ENCODE measurements at regions not wholly inside any gene's neighbourhood (a gene's known extent, or its start where the extent isn't known, plus 50 kb on each side); places are given as distances from the start of the nearest gene placed in this dataset.

- peaks cover 17% of the 10 kb centered on the region for H3K4me1 ChIP-seq (ENCODE audit: control insufficient read depth, low read length)
- no peaks in the 10 kb centered on the region for H4K20me1 ChIP-seq (ENCODE audit: control insufficient read depth, insufficient read depth, low read depth, low read length)
- TF ChIP-seq EZH2phosphoT487 (IDR thresholded peaks at IDR 0.05; ENCODE audit: borderline replicate concordance, low read length) = no peak
- no peak for TF ChIP-seq CTCF (IDR thresholded peaks at IDR 0.05; ENCODE audit: low read depth, low read length, poor library complexity, severe bottlenecking)
- H3K27me3 ChIP-seq (ENCODE audit: control insufficient read depth, low read length) = peaks cover 4% of the 10 kb centered on the region; the same call in 1 of the 2 replicates
- no peaks in the 10 kb centered on the region for H3K79me2 ChIP-seq (ENCODE audit: control insufficient read depth, low read length)
- no peaks in the 10 kb centered on the region for H3K9me3 ChIP-seq (ENCODE audit: control insufficient read depth, insufficient read depth, low read length)
- no peak overlapping the region for H3K4me3 ChIP-seq (ENCODE audit: low read length)
- no peak overlapping the region for H3K27ac ChIP-seq (ENCODE audit: low read depth, low read length)
- H3F3A ChIP-seq (ENCODE audit: control insufficient read depth, insufficient read depth) = no peaks in the 10 kb centered on the region
- H3K9me2 ChIP-seq (replicated peaks; ENCODE audit: control insufficient read depth, low read length) = no peaks in the 10 kb centered on the region
- H3K36me3 ChIP-seq (ENCODE audit: control insufficient read depth, low read length) = no peaks in the 10 kb centered on the region
- no peak overlapping the region for H3K4me2 ChIP-seq (ENCODE audit: low read length)
Observed at GRCh38 chr5:173762045-173762444, 126.1 kb upstream of the CPEB4 start.

- Histone ChIP-seq H3F3A (ENCODE audit: control insufficient read depth, insufficient read depth) (no peaks in the 10 kb centered on the region), H3K9me2 (replicated peaks; ENCODE audit: control insufficient read depth, low read length) (no peaks in the 10 kb centered on the region), H3K79me2 (ENCODE audit: control insufficient read depth, low read length) (no peaks in the 10 kb centered on the region), H3K9me3 (ENCODE audit: control insufficient read depth, insufficient read depth, low read length) (no peaks in the 10 kb centered on the region), H3K4me2 (ENCODE audit: low read length) (no peak overlapping the region), H3K4me3 (ENCODE audit: low read length) (no peak overlapping the region), H3K27ac (ENCODE audit: low read depth, low read length) (no peak overlapping the region), H3K27me3 (ENCODE audit: control insufficient read depth, low read length) (peaks cover 4% of the 10 kb centered on the region; the same call in 1 of the 2 replicates), H4K20me1 (ENCODE audit: control insufficient read depth, insufficient read depth, low read depth, low read length) (no peaks in the 10 kb centered on the region), H3K4me1 (ENCODE audit: control insufficient read depth, low read length) (peaks cover 17% of the 10 kb centered on the region), H3K36me3 (ENCODE audit: control insufficient read depth, low read length) (no peaks in the 10 kb centered on the region)
- no peak for TF ChIP-seq CTCF (IDR thresholded peaks at IDR 0.05; ENCODE audit: low read depth, low read length, poor library complexity, severe bottlenecking)
- no peak for TF ChIP-seq EZH2phosphoT487 (IDR thresholded peaks at IDR 0.05; ENCODE audit: borderline replicate concordance, low read length)
Observed at GRCh38 chr5:173762930-173763329, 125.2 kb upstream of the CPEB4 start.

- no peaks in the 10 kb centered on the region for H3K9me3 ChIP-seq (ENCODE audit: control insufficient read depth, insufficient read depth, low read length)
- H3K9me2 ChIP-seq (replicated peaks; ENCODE audit: control insufficient read depth, low read length) = no peaks in the 10 kb centered on the region
- H4K20me1 ChIP-seq (ENCODE audit: control insufficient read depth, insufficient read depth, low read depth, low read length) = no peaks in the 10 kb centered on the region
- H3K4me1 ChIP-seq (ENCODE audit: control insufficient read depth, low read length) = peaks cover 17% of the 10 kb centered on the region
- no peak overlapping the region for H3K4me3 ChIP-seq (ENCODE audit: low read length)
- no peak for TF ChIP-seq EZH2phosphoT487 (IDR thresholded peaks at IDR 0.05; ENCODE audit: borderline replicate concordance, low read length)
- no peak for TF ChIP-seq CTCF (IDR thresholded peaks at IDR 0.05; ENCODE audit: low read depth, low read length, poor library complexity, severe bottlenecking)
- no peaks in the 10 kb centered on the region for H3F3A ChIP-seq (ENCODE audit: control insufficient read depth, insufficient read depth)
- no peaks in the 10 kb centered on the region for H3K36me3 ChIP-seq (ENCODE audit: control insufficient read depth, low read length)
- peaks cover 4% of the 10 kb centered on the region; the same call in 1 of the 2 replicates for H3K27me3 ChIP-seq (ENCODE audit: control insufficient read depth, low read length)
- no peaks in the 10 kb centered on the region for H3K79me2 ChIP-seq (ENCODE audit: control insufficient read depth, low read length)
- no peak overlapping the region for H3K27ac ChIP-seq (ENCODE audit: low read depth, low read length)
- H3K4me2 ChIP-seq (ENCODE audit: low read length) = no peak overlapping the region
Observed at GRCh38 chr5:173763410-173763809, 124.7 kb upstream of the CPEB4 start.
